GM23338 (cell line): ENCODE measurements at regions not wholly inside any gene's neighbourhood (a gene's known extent, or its start where the extent isn't known, plus 50 kb on each side); places are given as distances from the start of the nearest gene placed in this dataset.

Experiments used
- ATAC-seq: fragments of 200-7000 bp; cut with Tn5 transposase; 3 replicates; pipeline ENCODE4 v1.9.1; 2020
- DNase-seq: peaks from one replicate; pipeline ENCODE4 v3.0.0-alpha.2; 2015; ENCODE audit warnings: low spot score
- H2AFZ ChIP-seq: fragments of 200-600 bp; sonication (generic); 2 replicates; pipeline ENCODE4 v1.8.0; 2016; ENCODE audit warnings: antibody characterized with exemption, mild to moderate bottlenecking, moderate library complexity
- H3F3A ChIP-seq: fragments of 200-600 bp; sonication (generic); replicated peaks from 2 replicates; pipeline ENCODE4 v1.8.0; 2017; ENCODE audit warnings: antibody characterized with exemption, mixed run types, low read depth
- H3K27ac ChIP-seq: fragments of 200-600 bp; sonication (generic); 2 replicates; pipeline ENCODE4 v1.6.1; 2016; ENCODE audit warnings: low read depth
- H3K27me3 ChIP-seq: fragments of 200-600 bp; sonication (generic); 2 replicates; pipeline ENCODE4 v1.8.0; 2016; ENCODE audit warnings: mild to moderate bottlenecking, mixed run types, moderate library complexity; ENCODE audit not compliant: insufficient read depth
- H3K36me3 ChIP-seq: fragments of 200-600 bp; sonication (generic); 2 replicates; pipeline ENCODE4 v1.8.0; 2016; ENCODE audit warnings: mild to moderate bottlenecking; ENCODE audit not compliant: insufficient read depth
- H3K4me1 ChIP-seq: fragments of 200-600 bp; sonication (generic); 2 replicates; pipeline ENCODE4 v1.8.0; 2016; ENCODE audit warnings: mild to moderate bottlenecking, moderate library complexity; ENCODE audit not compliant: insufficient read depth
- H3K4me2 ChIP-seq: fragments of 200-600 bp; sonication (generic); 2 replicates; pipeline ENCODE4 v1.7.1; 2017; ENCODE audit warnings: mixed run types
- H3K4me3 ChIP-seq: fragments of 200-600 bp; sonication (generic); 2 replicates; pipeline ENCODE4 v1.6.1; 2016; ENCODE audit warnings: mixed run types
- H3K79me2 ChIP-seq: fragments of 200-600 bp; sonication (generic); replicated peaks from 2 replicates; pipeline ENCODE4 v1.8.0; 2017; ENCODE audit warnings: mild to moderate bottlenecking; ENCODE audit not compliant: insufficient read depth
- H3K9me2 ChIP-seq: fragments of 200-600 bp; sonication (generic); 2 replicates; pipeline ENCODE4 v1.8.0; 2017; ENCODE audit not compliant: insufficient read depth
- H4K20me1 ChIP-seq: fragments of 200-600 bp; sonication (generic); replicated peaks from 2 replicates; pipeline ENCODE4 v1.8.0; 2017; ENCODE audit warnings: mild to moderate bottlenecking; ENCODE audit not compliant: insufficient read depth
- H3K27ac Mint-ChIP-seq: 2 replicates; pipeline ENCODE4 v1.8.0; 2020; ENCODE audit warnings: inconsistent platforms, mild to moderate bottlenecking, moderate library complexity, mixed read lengths
- H3K27me3 Mint-ChIP-seq: 3 replicates; pipeline ENCODE4 v1.8.0; 2022; ENCODE audit warnings: low read depth, mild to moderate bottlenecking, moderate library complexity, mixed read lengths, inconsistent platforms; ENCODE audit not compliant: insufficient read depth, poor library complexity
- H3K36me3 Mint-ChIP-seq: 3 replicates; pipeline ENCODE4 v1.8.0; 2021; ENCODE audit warnings: low read depth, mild to moderate bottlenecking, inconsistent platforms, moderate library complexity, mixed read lengths
- H3K4me1 Mint-ChIP-seq: 3 replicates; pipeline ENCODE4 v1.8.0; 2020; ENCODE audit warnings: mild to moderate bottlenecking, inconsistent platforms, mixed read lengths
- H3K4me3 Mint-ChIP-seq: 3 replicates; pipeline ENCODE4 v1.8.0; 2021; ENCODE audit warnings: moderate library complexity, mild to moderate bottlenecking, inconsistent platforms, mixed read lengths
- H3K9me3 Mint-ChIP-seq: 3 replicates; pipeline ENCODE4 v1.8.0; 2020; ENCODE audit warnings: moderate library complexity, mild to moderate bottlenecking, inconsistent platforms, mixed read lengths
- EZH2 ChIP-seq: fragments of 200-600 bp; sonication (generic); IDR thresholded peaks from one replicate; pipeline ENCODE4 v1.8.0; 2017; ENCODE audit warnings: antibody characterized with exemption, mild to moderate bottlenecking, low read depth; ENCODE audit not compliant: unreplicated experiment
- EZH2phosphoT487 ChIP-seq: fragments of 200-600 bp; sonication (generic); IDR thresholded peaks from one replicate; pipeline ENCODE4 v1.8.1; 2018; ENCODE audit warnings: antibody characterized with exemption; ENCODE audit not compliant: unreplicated experiment
- JUNB ChIP-seq: IDR thresholded peaks from one replicate; pipeline ENCODE4 v1.6.1; 2016; ENCODE audit warnings: antibody characterized with exemption; ENCODE audit not compliant: unreplicated experiment
- NANOG ChIP-seq: IDR thresholded peaks from 2 replicates; pipeline ENCODE4 v1.6.1; 2016; ENCODE audit warnings: antibody characterized with exemption, borderline replicate concordance
- POLR2AphosphoS5 ChIP-seq: IDR thresholded peaks from 2 replicates; pipeline ENCODE4 v1.6.1; 2016; ENCODE audit warnings: antibody characterized with exemption, low read depth
- STAT1 ChIP-seq: IDR thresholded peaks from one replicate; pipeline ENCODE4 v1.6.1; 2016; ENCODE audit warnings: antibody characterized with exemption; ENCODE audit not compliant: unreplicated experiment
- ZNF114 ChIP-seq: fragments of 250-450 bp; sonication (Bioruptor Pico); IDR thresholded peaks from 2 replicates; pipeline ENCODE4 v1.5.0; 2020; ENCODE audit warnings: mild to moderate bottlenecking, moderate library complexity
- ZNF331 ChIP-seq: fragments of 250-450 bp; sonication (Bioruptor Pico); IDR thresholded peaks from 2 replicates; pipeline ENCODE4 v1.5.0; 2020; ENCODE audit warnings: low read depth, mild to moderate bottlenecking, moderate library complexity
- TF ChIP-seq, protein P1 (sequence below): IDR thresholded peaks from 2 replicates; pipeline ENCODE4 v1.6.1; 2016; ENCODE audit warnings: antibody characterized with exemption
- TF ChIP-seq, protein P2 (sequence below), 2 experiments: fragments of 200-600 bp in 1 of 2; sonication (generic) in 1 of 2; conservative IDR thresholded peaks; 2 replicates each; pipeline versions ENCODE4 v1.5.1 to v1.6.1; 2016 to 2017; ENCODE audit warnings: antibody characterized with exemption in 2 of 2, low read depth in 2 of 2, mild to moderate bottlenecking in 2 of 2, moderate library complexity in 1 of 2
- TF ChIP-seq, protein P3 (sequence below): fragments of 250-450 bp; sonication (Bioruptor Pico); IDR thresholded peaks from 2 replicates; pipeline ENCODE4 v1.5.0; 2020; ENCODE audit warnings: mild to moderate bottlenecking, moderate library complexity
- TF ChIP-seq, protein P4 (sequence below): IDR thresholded peaks from one replicate; pipeline ENCODE4 v1.6.1; 2018; ENCODE audit warnings: antibody characterized with exemption; ENCODE audit not compliant: unreplicated experiment

DNA sequence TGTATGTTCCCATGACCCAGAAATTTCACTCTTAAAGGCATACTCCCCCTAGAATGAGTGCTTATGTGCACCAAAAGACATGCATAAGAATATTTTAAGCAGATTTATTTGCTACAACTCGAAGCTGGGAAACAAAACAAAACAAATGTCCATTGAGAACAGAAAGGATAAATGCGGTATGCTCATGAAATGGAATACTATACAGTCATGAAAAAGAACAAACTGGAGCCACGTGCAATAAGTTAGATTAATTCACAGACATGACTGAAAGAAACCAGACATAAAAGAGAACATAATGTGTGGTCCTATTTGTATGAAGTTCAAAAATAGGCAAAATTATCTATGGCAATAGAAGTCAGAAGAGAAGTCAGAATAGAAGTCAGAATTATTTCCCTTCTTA, 69.9 kb downstream of the TBX3 start (continued):
- TF ChIP-seq, protein P1, sequence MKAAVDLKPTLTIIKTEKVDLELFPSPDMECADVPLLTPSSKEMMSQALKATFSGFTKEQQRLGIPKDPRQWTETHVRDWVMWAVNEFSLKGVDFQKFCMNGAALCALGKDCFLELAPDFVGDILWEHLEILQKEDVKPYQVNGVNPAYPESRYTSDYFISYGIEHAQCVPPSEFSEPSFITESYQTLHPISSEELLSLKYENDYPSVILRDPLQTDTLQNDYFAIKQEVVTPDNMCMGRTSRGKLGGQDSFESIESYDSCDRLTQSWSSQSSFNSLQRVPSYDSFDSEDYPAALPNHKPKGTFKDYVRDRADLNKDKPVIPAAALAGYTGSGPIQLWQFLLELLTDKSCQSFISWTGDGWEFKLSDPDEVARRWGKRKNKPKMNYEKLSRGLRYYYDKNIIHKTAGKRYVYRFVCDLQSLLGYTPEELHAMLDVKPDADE = no peak
- no peak for TF ChIP-seq ZNF114

DNA sequence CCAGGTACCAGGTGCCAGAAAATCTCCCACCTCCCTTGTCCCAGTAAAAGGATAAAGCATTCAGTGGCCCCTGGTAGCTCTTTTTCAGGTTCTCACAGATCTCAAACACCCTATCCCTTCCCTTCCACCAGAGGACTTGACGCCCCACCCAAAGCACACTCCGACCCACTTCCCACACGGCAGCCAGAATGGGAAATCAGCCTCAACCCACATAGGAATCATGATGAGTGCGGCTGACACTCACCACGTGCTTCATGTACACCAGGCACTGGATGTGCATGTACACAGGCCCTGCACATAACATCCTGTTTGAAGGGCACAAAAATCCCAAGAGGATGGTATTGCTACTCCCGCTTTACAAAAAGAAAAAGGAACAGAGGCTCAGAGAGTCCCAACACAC, 71.9 kb downstream of the TBX3 start:
- no peak overlapping the region for H3K27ac Mint-ChIP-seq
- H2AFZ ChIP-seq = no peak overlapping the region
- TF ChIP-seq STAT1 = no peak
- TF ChIP-seq, protein P1 = no peak
- TF ChIP-seq EZH2 = no peak
- TF ChIP-seq ZNF331 (CRISPR knock-in tag) = no peak
- TF ChIP-seq, protein P2, sequence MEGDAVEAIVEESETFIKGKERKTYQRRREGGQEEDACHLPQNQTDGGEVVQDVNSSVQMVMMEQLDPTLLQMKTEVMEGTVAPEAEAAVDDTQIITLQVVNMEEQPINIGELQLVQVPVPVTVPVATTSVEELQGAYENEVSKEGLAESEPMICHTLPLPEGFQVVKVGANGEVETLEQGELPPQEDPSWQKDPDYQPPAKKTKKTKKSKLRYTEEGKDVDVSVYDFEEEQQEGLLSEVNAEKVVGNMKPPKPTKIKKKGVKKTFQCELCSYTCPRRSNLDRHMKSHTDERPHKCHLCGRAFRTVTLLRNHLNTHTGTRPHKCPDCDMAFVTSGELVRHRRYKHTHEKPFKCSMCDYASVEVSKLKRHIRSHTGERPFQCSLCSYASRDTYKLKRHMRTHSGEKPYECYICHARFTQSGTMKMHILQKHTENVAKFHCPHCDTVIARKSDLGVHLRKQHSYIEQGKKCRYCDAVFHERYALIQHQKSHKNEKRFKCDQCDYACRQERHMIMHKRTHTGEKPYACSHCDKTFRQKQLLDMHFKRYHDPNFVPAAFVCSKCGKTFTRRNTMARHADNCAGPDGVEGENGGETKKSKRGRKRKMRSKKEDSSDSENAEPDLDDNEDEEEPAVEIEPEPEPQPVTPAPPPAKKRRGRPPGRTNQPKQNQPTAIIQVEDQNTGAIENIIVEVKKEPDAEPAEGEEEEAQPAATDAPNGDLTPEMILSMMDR (conservative IDR thresholded peaks at IDR 0.05; ENCODE audit: low read depth in 2 of 2) = no peak
- no peak for TF ChIP-seq NANOG
- TF ChIP-seq EZH2phosphoT487 = no peak
- no peak for TF ChIP-seq ZNF114
- TF ChIP-seq, protein P3, sequence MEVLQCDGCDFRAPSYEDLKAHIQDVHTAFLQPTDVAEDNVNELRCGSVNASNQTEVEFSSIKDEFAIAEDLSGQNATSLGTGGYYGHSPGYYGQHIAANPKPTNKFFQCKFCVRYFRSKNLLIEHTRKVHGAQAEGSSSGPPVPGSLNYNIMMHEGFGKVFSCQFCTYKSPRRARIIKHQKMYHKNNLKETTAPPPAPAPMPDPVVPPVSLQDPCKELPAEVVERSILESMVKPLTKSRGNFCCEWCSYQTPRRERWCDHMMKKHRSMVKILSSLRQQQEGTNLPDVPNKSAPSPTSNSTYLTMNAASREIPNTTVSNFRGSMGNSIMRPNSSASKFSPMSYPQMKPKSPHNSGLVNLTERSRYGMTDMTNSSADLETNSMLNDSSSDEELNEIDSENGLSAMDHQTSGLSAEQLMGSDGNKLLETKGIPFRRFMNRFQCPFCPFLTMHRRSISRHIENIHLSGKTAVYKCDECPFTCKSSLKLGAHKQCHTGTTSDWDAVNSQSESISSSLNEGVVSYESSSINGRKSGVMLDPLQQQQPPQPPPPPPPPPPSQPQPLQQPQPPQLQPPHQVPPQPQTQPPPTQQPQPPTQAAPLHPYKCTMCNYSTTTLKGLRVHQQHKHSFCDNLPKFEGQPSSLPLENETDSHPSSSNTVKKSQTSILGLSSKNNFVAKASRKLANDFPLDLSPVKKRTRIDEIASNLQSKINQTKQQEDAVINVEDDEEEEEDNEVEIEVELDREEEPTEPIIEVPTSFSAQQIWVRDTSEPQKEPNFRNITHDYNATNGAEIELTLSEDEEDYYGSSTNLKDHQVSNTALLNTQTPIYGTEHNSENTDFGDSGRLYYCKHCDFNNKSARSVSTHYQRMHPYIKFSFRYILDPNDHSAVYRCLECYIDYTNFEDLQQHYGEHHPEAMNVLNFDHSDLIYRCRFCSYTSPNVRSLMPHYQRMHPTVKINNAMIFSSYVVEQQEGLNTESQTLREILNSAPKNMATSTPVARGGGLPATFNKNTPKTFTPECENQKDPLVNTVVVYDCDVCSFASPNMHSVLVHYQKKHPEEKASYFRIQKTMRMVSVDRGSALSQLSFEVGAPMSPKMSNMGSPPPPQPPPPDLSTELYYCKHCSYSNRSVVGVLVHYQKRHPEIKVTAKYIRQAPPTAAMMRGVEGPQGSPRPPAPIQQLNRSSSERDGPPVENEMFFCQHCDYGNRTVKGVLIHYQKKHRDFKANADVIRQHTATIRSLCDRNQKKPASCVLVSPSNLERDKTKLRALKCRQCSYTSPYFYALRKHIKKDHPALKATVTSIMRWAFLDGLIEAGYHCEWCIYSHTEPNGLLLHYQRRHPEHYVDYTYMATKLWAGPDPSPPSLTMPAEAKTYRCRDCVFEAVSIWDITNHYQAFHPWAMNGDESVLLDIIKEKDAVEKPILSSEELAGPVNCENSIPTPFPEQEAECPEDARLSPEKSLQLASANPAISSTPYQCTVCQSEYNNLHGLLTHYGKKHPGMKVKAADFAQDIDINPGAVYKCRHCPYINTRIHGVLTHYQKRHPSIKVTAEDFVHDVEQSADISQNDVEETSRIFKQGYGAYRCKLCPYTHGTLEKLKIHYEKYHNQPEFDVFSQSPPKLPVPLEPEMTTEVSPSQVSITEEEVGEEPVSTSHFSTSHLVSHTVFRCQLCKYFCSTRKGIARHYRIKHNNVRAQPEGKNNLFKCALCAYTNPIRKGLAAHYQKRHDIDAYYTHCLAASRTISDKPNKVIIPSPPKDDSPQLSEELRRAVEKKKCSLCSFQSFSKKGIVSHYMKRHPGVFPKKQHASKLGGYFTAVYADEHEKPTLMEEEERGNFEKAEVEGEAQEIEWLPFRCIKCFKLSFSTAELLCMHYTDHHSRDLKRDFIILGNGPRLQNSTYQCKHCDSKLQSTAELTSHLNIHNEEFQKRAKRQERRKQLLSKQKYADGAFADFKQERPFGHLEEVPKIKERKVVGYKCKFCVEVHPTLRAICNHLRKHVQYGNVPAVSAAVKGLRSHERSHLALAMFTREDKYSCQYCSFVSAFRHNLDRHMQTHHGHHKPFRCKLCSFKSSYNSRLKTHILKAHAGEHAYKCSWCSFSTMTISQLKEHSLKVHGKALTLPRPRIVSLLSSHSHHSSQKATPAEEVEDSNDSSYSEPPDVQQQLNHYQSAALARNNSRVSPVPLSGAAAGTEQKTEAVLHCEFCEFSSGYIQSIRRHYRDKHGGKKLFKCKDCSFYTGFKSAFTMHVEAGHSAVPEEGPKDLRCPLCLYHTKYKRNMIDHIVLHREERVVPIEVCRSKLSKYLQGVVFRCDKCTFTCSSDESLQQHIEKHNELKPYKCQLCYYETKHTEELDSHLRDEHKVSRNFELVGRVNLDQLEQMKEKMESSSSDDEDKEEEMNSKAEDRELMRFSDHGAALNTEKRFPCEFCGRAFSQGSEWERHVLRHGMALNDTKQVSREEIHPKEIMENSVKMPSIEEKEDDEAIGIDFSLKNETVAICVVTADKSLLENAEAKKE (CRISPR knock-in tag) = no peak
- TF ChIP-seq, protein P4, sequence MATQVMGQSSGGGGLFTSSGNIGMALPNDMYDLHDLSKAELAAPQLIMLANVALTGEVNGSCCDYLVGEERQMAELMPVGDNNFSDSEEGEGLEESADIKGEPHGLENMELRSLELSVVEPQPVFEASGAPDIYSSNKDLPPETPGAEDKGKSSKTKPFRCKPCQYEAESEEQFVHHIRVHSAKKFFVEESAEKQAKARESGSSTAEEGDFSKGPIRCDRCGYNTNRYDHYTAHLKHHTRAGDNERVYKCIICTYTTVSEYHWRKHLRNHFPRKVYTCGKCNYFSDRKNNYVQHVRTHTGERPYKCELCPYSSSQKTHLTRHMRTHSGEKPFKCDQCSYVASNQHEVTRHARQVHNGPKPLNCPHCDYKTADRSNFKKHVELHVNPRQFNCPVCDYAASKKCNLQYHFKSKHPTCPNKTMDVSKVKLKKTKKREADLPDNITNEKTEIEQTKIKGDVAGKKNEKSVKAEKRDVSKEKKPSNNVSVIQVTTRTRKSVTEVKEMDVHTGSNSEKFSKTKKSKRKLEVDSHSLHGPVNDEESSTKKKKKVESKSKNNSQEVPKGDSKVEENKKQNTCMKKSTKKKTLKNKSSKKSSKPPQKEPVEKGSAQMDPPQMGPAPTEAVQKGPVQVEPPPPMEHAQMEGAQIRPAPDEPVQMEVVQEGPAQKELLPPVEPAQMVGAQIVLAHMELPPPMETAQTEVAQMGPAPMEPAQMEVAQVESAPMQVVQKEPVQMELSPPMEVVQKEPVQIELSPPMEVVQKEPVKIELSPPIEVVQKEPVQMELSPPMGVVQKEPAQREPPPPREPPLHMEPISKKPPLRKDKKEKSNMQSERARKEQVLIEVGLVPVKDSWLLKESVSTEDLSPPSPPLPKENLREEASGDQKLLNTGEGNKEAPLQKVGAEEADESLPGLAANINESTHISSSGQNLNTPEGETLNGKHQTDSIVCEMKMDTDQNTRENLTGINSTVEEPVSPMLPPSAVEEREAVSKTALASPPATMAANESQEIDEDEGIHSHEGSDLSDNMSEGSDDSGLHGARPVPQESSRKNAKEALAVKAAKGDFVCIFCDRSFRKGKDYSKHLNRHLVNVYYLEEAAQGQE = no peak
- TF ChIP-seq JUNB = no peak
- no peak for TF ChIP-seq POLR2AphosphoS5

More for the DNA sequence above, 71.9 kb downstream of the TBX3 start:
- no peak for DNase-seq
- Histone ChIP-seq H3K27ac (no peak overlapping the region), H3K79me2 (no peaks in the 10 kb centered on the region), H3K4me3 (no peak overlapping the region), H3K36me3 (no peaks in the 10 kb centered on the region), H3F3A (no peaks in the 10 kb centered on the region), H3K27me3 (no peaks in the 10 kb centered on the region), H3K4me1 (no peaks in the 10 kb centered on the region), H3K9me2 (no peaks in the 10 kb centered on the region), H3K4me2 (no peak overlapping the region), H4K20me1 (no peaks in the 10 kb centered on the region)
- Mint-ChIP-seq H3K4me1 (no peaks in the 10 kb centered on the region), H3K27me3 (peaks cover 8% of the 10 kb centered on the region), H3K36me3 (0 out of 3 replicates have a peak, but pooled peaks cover 4% of the 10 kb centered on the region), H3K4me3 (no peak overlapping the region), H3K9me3 (peaks cover 11% of the 10 kb centered on the region)
- ATAC-seq = no peak
